HG03521 (cell line): ENCODE measurements at regions not wholly inside any gene's neighbourhood (a gene's known extent, or its start where the extent isn't known, plus 50 kb on each side); places are given as distances from the start of the nearest gene placed in this dataset.
A peak's percentile ranks its signal among the peaks of the same experiment; 100 is the strongest.

Experiments
- ATAC-seq: cut with Tn5 transposase; IDR thresholded peaks from one replicate; pipeline ENCODE4 v1.9.1; 2021; ENCODE audit warnings: mild to moderate bottlenecking, moderate library complexity; ENCODE audit not compliant: unreplicated experiment

- ATAC-seq: no peak
Observed at GRCh38 chr14:53493320-53493719, 340.2 kb upstream of the DDHD1 start.

DNA sequence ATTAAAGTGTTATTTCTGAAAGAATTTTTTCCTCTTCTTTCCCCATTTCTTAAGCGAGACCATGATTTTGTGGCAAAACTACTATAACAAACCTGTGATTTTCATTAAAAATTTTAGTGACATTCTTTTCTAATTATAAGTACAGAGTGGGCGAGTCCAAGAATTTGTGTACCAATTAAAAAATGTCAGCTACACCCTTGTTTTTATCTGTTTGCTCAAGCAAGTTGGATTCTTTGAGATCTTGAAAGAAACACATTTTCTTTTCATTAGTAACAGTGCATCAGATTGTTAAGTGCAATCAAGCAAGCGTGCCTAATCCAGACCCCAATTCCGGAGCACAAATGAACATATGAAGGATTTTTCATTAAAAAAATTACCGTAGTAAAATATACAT is 338.8 kb upstream of the DDHD1 start:
- no peak for ATAC-seq

- no peak for ATAC-seq
Observed at GRCh38 chr14:53491256-53491883, 338.2 kb upstream of the DDHD1 start.

- ATAC-seq: no peak
Observed at GRCh38 chr14:53478174-53478573, 325.1 kb upstream of the DDHD1 start.

DNA sequence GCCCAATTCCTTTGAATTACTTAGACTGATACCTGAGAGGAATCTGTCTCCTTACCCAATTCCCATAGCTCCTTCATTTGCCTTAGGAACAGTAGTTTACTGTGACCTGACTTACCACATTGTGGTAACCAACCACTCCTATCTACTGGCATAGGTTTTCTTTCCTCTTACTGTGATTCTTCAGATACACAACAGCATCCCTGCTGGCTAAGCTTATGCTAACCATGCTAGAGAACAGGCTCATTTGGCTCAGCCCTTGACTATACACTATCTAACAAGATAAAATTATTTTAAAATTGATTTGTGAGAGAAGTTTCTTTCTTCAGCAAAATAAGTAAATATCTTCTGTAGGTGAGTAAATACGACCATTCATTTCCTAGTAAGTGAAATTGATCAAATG is 320.4 kb upstream of the DDHD1 start:
- no peak for ATAC-seq

DNA sequence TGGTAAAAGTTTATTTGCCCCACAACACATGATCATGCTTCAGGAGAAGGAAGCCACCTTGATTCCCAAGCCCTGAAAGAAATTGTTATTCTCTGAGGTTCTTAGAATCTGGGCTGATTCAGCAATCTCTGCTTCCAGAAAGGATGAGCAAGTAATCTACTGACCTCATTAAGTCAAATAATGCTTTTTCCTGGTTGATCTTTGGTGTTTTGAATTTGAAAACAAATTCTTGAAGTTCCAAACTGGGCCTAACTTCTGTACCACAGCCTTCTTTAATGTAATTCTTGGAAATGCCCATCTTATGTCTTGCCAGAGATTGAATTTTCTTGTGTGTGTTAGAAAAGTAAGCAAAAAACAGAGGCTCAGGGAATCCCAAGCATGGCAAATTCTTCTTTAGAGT is 319.2 kb upstream of the DDHD1 start:
- no peak for ATAC-seq

DNA sequence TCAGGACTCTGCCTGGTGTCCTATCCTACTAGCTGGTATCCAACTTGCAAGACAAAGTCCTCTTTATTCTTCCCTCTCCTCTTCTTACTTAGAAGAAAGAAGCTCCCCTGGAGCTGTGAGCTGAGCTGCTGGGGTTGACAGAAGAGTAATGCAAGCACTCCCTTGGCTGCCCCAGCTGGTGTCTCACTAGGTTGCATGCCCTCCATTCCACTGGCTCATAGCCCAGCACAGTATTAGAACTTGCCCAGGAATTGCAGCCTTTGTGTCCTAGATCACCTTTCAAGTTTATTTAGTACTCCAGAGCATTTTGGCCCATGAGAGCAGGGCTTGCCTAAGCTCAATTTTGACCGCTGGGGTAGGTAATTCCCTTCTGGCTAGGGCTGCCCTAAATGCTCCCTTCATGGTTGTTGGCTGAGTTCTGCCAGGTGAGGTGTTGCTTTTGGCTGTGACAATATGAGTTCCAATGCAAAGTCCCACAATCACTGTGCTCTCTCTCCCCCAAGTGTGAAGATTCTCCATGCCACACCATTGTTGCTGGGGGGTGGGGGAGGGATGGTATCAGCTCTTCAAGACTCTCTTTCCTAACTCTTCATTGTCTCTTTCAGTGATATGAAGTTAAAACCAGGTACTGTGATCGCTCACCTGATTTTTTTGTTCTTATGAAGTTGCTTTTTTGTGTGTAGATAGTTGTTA is 317.4 kb upstream of the DDHD1 start:
- ATAC-seq: no peak

DNA sequence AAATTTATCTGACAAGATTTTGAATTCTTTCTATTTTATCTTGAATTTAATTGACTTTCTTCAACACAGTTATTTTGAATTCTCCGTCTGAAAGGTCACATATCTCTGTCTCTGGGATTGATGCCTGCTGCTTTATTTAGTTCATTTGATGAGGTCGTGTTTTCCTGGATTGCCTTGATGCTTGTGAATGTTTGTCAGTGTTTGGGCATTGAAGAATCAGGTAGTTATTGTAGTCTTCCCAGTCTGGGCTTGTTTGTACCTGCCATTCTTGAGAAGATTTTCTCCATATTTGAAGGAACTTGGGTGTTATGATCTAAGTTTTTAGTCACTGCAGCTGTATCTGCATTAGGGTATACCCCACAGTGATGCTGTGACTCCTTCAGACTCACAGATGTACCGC is 315.8 kb upstream of the DDHD1 start:
- ATAC-seq: no peak

GRCh38 chr14:53464376-53464775 is 311.3 kb upstream of the DDHD1 start:
- ATAC-seq: no peak

- ATAC-seq: no peak
Observed at GRCh38 chr14:53462931-53463778, 310.0 kb upstream of the DDHD1 start.

- no peak for ATAC-seq
Observed at GRCh38 chr14:53461858-53462257, 308.7 kb upstream of the DDHD1 start.

DNA sequence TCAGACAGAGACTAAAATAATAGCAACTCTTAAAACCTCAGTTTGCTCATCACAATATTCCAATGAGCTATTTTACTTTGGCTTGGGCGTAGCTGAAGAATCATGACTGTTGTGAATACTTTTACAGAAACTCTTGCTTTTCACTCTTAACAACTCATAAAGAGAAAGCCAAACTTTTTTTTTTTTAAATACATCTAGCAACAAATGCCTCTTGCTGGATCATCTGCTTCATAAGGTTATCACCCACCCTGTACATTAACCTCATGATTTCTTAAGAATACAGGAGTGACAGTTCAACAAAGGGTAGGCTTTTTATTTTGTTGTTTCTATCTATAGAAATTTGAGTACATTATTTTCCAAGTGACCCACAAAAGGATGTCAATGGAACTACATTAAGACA is 307.4 kb upstream of the DDHD1 start:
- ATAC-seq: no peak

DNA sequence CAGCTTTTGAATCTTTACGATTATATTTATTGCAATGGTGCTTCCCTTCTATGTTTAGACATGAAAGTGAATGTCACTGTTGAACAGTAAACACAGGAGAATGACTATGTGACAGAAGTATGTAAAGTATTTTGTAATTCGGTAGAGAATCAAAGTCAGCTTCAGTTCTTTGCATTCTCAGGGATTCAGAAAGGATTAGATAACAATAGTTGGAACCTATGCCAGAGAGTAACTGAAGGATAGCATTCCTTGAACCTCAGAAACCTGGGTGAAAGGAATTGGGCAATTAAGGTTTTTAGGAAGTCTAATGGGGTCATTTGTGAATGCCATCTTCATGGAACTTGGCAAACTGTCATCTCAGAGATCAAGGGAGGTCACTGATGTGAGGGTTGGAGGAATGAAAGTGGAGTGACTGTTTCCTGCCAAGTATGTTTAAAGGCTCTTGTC is 305.3 kb upstream of the DDHD1 start:
- no peak for ATAC-seq

DNA sequence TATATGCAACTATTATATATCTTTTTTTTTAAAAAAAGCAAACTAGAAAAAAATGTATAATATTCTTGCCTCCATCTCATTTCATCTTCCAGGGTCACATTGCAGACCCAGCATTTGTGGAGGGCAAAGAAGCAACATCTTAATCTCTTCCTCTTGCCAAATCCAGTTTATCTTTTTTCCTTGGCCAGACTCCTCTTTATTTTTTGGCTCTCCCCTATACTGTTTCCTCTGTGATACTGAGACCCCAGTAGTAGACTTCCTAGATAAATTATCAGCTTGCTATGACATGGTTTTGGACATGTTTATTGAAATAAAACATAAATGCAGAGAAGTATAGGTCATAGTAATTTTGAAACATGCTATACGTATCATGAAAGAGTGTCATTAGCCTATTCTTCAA is 303.8 kb upstream of the DDHD1 start:
- no peak for ATAC-seq

DNA sequence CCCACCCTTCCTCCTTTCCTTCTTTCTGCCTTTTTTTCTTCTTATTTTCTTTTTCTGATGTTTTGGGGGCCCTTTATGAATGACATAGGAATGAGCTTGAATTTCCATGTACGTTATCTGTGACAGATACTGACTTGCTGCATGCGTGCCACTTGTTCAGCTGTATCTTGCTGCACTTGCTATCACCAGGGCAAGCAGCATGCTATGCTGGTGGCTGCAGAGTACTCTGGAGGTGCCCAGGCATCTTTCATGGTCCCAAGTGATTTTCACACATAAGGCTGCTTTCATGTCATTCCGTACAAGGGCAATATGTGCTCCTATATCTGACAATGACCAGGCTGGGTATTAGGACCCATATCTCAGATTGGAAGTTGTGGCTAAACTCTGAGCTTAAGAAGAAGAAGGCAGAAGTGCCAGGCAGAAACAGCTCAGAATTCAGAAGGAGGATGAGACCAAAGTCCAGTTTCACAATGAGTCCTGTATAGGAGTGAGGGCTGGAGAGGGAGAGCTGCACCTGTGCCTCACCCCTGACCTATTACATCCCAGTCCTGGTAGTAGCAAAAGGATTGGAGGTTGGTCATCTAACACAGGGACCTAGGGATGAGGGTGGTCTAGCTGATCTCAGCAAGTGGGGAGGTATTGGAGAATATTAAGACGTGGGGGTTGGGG is 299.0 kb upstream of the DDHD1 start:
- no peak for ATAC-seq

GRCh38 chr14:53450871-53451270 is 297.7 kb upstream of the DDHD1 start:
- ATAC-seq: no peak

DNA sequence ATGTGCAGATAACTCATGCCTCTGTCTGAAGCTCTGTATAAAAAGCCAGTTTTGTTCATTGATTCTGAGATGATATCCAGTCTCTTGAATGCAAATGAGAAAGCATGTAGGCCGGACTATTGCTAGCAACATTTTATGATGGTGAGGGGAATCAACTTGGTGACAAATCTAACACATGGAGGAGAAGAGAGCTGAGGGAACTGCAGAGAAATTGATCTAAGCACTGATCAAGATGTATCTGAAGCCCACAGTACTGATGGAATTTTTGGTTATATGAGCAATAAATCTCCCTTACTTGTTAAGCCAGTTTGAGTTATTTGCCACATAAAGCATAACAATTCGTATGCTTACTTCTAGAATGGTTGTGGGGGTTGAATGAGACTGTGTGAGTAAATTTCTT is 295.6 kb upstream of the DDHD1 start:
- no peak for ATAC-seq

DNA sequence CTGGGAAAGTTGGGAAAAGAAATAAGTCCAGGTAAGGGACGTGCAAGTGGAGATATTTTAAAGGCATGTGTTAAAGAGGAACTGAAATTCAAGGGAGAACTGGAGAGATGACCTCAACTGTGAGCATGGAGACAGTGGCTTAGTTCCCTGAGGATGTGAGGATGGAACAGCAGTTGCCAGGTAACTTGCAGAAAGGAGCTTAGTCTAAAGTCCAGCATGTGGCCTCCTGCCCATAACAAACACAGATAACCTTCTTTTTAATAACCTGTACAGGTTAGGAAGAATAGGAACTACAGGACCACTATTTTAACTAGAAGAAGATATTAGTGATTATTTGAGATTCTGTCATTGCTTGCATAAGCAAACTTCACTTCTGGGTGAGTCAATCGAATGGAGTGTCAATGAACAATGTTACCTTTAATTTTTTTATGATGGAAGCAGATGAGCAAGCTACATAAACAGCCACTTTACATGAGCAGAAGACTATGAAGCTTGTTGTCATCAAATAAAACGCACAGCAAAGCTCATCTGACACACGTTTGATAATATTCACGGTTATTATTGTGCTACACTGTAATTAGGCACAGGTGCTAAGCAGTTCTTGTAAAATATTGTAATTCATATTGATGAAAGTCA is 291.7 kb upstream of the DDHD1 start:
- ATAC-seq: no peak

- ATAC-seq: no peak
Observed at GRCh38 chr14:53441789-53442188, 288.7 kb upstream of the DDHD1 start.

DNA sequence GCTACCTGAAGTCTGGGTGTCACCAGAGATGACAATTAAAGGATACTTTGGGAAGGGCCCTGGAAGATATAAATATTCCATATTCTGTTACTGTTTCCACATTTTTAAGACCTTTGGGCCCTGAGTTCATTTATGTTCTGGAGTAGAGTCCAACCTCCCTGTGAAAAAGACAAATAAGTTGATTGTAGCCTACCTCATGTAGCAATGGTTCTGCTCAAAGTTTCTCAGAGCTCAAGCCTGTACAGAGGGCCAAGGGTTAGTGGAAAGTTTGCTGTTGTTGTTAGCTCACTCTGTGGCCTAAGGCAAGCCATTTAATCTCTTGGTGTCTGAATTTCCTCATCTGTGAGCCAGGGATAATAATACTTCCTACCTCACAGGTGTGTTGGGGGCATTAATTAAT is 284.7 kb upstream of the DDHD1 start:
- no peak for ATAC-seq

GRCh38 chr14:53432378-53432802 is 279.3 kb upstream of the DDHD1 start:
- peak; percentile 69 for ATAC-seq
